ENCODE measurements at regions not wholly inside any gene's neighbourhood (a gene's known extent, or its start where the extent isn't known, plus 50 kb on each side); places are given as distances from the start of the nearest gene placed in this dataset.

DNA sequence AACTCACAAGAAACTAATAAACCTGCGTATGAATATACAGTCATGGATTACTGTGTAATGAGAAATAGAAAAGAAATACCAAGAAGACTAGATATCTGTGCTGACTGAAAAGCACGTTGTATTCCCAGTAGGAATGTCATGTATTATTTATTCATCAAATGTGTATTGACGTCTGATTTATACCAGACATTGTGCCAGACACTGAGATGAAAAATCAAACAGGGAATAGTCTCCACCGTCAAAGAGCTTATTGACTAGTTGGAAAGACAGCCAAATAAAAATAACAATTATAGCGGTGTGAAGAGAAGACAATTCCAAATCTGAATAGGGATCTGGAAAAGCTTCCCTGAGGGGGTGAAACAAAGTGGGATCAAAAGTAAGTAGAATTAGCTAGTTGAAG, 687.6 kb downstream of the C4orf33 start:
- DNase-seq (ENCODE audit: low spot score in 2 of 2, unreplicated experiment in 2 of 2): no peak
- H3K4me1 Mint-ChIP-seq: no peaks in the 10 kb centered on the region
- no peaks in the 10 kb centered on the region for H3K36me3 Mint-ChIP-seq
- no peak for TF ChIP-seq CTCF (IDR thresholded peaks at IDR 0.05; ENCODE audit: unreplicated experiment)
- no peak overlapping the region for H3K4me3 Mint-ChIP-seq
- peaks cover 10% of the 10 kb centered on the region for H3K27me3 Mint-ChIP-seq (ENCODE audit: low read depth)
- H3K27ac Mint-ChIP-seq: no peak overlapping the region
- peaks cover 6% of the 10 kb centered on the region for H3K9me3 Mint-ChIP-seq

DNA sequence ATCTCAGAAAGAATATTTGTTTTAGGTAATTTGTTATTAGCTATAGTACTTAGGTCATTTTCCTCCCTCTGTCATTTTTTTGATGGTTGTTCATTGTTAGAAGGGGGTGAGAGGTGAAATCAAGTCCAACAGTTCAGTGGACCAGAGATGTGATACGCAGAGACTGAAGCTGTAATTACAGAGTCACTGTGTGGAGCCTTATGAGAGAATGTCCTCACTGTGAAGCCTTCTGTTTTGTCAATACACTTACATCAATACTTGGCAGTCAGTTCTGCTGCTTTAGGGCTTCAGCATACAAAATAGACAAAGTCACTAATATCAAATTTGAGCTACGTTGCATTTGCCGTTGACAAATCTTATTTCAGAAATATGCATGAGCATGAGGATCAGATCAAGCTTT, 692.5 kb downstream of the C4orf33 start:
- H3K27ac Mint-ChIP-seq: no peak overlapping the region
- H3K4me3 Mint-ChIP-seq: no peak overlapping the region
- H3K27me3 Mint-ChIP-seq (ENCODE audit: low read depth): peaks cover 7% of the 10 kb centered on the region
- no peak for DNase-seq (ENCODE audit: low spot score in 2 of 2, unreplicated experiment in 2 of 2)
- no peaks in the 10 kb centered on the region for H3K36me3 Mint-ChIP-seq
- TF ChIP-seq CTCF (IDR thresholded peaks at IDR 0.05; ENCODE audit: unreplicated experiment): no peak
- H3K9me3 Mint-ChIP-seq: peaks cover 9% of the 10 kb centered on the region
- H3K4me1 Mint-ChIP-seq: no peaks in the 10 kb centered on the region

DNA sequence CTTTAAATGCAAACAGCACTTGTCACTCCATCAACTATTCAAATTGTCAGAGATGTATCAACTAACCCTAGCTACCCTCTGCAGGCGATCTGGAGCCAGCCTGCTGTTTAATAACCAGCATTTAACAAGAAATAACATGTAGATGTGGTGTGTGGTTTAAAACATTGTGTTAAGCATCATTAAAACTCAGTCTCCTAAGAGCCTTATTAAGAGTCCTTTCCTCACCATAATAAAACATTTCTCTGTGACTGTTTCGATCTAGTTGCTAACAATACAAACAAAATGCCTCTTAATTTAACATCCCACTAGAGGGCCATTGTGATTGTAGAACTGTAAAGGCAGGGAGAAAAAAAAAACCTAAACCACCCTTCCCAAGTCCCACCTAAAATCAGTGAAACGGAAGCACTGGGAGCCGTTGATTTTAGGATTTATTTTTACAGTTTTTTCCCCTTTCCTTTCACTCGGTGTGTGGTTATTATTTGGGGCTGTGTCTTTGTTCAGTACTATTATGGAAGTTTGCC, 708.6 kb downstream of the C4orf33 start:
- Mint-ChIP-seq H3K4me3 (no peak overlapping the region), H3K4me1 (peaks cover 2% of the 10 kb centered on the region), H3K9me3 (peaks cover 4% of the 10 kb centered on the region), H3K36me3 (no peaks in the 10 kb centered on the region), H3K27ac (no peak overlapping the region), H3K27me3 (ENCODE audit: low read depth) (no peaks in the 10 kb centered on the region)
- DNase-seq (ENCODE audit: low spot score in 2 of 2, unreplicated experiment in 2 of 2): no peak
- no peak for TF ChIP-seq CTCF (IDR thresholded peaks at IDR 0.05; ENCODE audit: unreplicated experiment)

- no peak for DNase-seq (ENCODE audit: low spot score in 2 of 2, unreplicated experiment in 2 of 2)
- H3K4me3 Mint-ChIP-seq: no peak overlapping the region
- no peaks in the 10 kb centered on the region for H3K36me3 Mint-ChIP-seq
- peaks cover 4% of the 10 kb centered on the region for H3K9me3 Mint-ChIP-seq
- no peaks in the 10 kb centered on the region for H3K27me3 Mint-ChIP-seq (ENCODE audit: low read depth)
- no peak for TF ChIP-seq CTCF (IDR thresholded peaks at IDR 0.05; ENCODE audit: unreplicated experiment)
- no peak overlapping the region for H3K27ac Mint-ChIP-seq
- H3K4me1 Mint-ChIP-seq: peaks cover 2% of the 10 kb centered on the region
Measured at GRCh38 chr4:129806986-129807385, 711.0 kb downstream of the C4orf33 start.

GRCh38 chr4:129808242-129808641, 712.3 kb downstream of the C4orf33 start:
- Mint-ChIP-seq H3K27ac (no peak overlapping the region), H3K4me3 (no peak overlapping the region), H3K9me3 (peaks cover 4% of the 10 kb centered on the region), H3K4me1 (peaks cover 2% of the 10 kb centered on the region), H3K36me3 (no peaks in the 10 kb centered on the region), H3K27me3 (ENCODE audit: low read depth) (no peaks in the 10 kb centered on the region)
- DNase-seq (ENCODE audit: low spot score in 2 of 2, unreplicated experiment in 2 of 2): no peak
- TF ChIP-seq CTCF (IDR thresholded peaks at IDR 0.05; ENCODE audit: unreplicated experiment): no peak

DNA sequence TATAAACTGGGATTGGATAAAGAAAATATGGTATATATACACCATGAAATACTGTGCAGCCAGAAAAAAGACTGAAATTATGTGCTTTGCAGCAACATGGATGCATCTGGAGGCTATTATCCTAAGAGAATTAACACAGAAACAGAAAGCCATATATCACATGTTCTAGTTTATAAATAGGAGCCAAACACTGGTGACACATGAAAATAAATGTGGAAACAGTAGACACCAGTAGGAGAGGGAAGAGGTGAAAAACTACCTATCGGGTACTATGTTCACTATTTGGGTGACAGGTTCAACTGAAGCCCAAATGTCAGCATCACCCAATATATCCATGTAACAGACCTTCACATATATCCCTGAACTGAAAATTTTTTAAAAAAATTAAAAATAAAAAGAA, 725.1 kb downstream of the C4orf33 start:
- TF ChIP-seq CTCF (IDR thresholded peaks at IDR 0.05; ENCODE audit: unreplicated experiment): no peak

More for the DNA sequence above, 725.1 kb downstream of the C4orf33 start:
- no peak overlapping the region for H3K27ac Mint-ChIP-seq
- no peak for DNase-seq (ENCODE audit: low spot score in 2 of 2, unreplicated experiment in 2 of 2)
- H3K4me1 Mint-ChIP-seq: peaks cover 13% of the 10 kb centered on the region
- no peaks in the 10 kb centered on the region for H3K36me3 Mint-ChIP-seq
- no peak overlapping the region for H3K4me3 Mint-ChIP-seq
- H3K27me3 Mint-ChIP-seq (ENCODE audit: low read depth): no peaks in the 10 kb centered on the region
- H3K9me3 Mint-ChIP-seq: no peaks in the 10 kb centered on the region
